Heart left ventricle (tissue), 16 donors: ENCODE measurements at regions not wholly inside any gene's neighbourhood (a gene's known extent, or its start where the extent isn't known, plus 50 kb on each side); places are given as distances from the start of the nearest gene placed in this dataset.

Experiments used
- ATAC-seq, 4 donors: fragments of 200-7000 bp; cut with Tn5 transposase; one replicate each; pipeline ENCODE4 v1.9.1; 2020 to 2022; ENCODE audit warnings: moderate library complexity in 4 of 4, mild to moderate bottlenecking in 3 of 4, moderate number of reproducible peaks in 1 of 4
- DNase-seq, 5 donors: peaks; one replicate each; pipeline ENCODE4 v3.0.0-alpha.2; 2020
- H3K27ac ChIP-seq, 12 donors: fragments of 200-600 bp; sonication (generic) in 4 of 12; one replicate each; pipeline versions ENCODE4 v1.5.0 to v1.8.0; 2016 to 2022; ENCODE audit warnings: mild to moderate bottlenecking in 2 of 12
- H3K27me3 ChIP-seq, 9 donors: fragments of 200-600 bp; sonication (generic) in 2 of 9; one replicate each; pipeline versions ENCODE4 v1.5.1 to v1.8.0; 2016 to 2022; ENCODE audit warnings: mild to moderate bottlenecking in 3 of 9
- H3K36me3 ChIP-seq, 9 donors: fragments of 200-600 bp; sonication (generic) in 2 of 9; one replicate each; pipeline versions ENCODE4 v1.5.0 to v1.8.0; 2018 to 2022; ENCODE audit warnings: mild to moderate bottlenecking in 2 of 9
- H3K4me1 ChIP-seq, 12 donors: fragments of 200-600 bp; sonication (generic) in 4 of 12; one replicate each; pipeline versions ENCODE4 v1.5.0 to v1.8.0; 2016 to 2022; ENCODE audit warnings: mild to moderate bottlenecking in 3 of 12
- H3K4me3 ChIP-seq, 12 donors: fragments of 200-600 bp; sonication (generic) in 4 of 12; one replicate each; pipeline versions ENCODE4 v1.5.0 to v1.8.0; 2017 to 2022; ENCODE audit warnings: mild to moderate bottlenecking in 9 of 12, moderate library complexity in 4 of 12
- H3K9me3 ChIP-seq, 12 donors: fragments of 200-600 bp; sonication (generic) in 4 of 12; one replicate each; pipeline versions ENCODE4 v1.5.0 to v1.8.0; 2016 to 2022; ENCODE audit warnings: mild to moderate bottlenecking in 1 of 12
- CTCF ChIP-seq, 12 donors: fragments of 200-600 bp; sonication (generic) in 4 of 12; IDR thresholded peaks; one replicate each; pipeline versions ENCODE4 v1.5.0 to v1.8.0; 2018 to 2022; ENCODE audit warnings: antibody characterized with exemption in 12 of 12, mild to moderate bottlenecking in 5 of 12
- POLR2A ChIP-seq, 2 donors: fragments of 450-650 bp; IDR thresholded peaks; one replicate each; pipeline ENCODE4 v1.6.1; 2017; ENCODE audit warnings: antibody characterized with exemption in 2 of 2, mild to moderate bottlenecking in 2 of 2, moderate library complexity in 2 of 2
- WGBS, 4 donors: extraction: QIAGEN DNeasy Blood & Tissue Kit in 2 of 4; methylation state at CpG; one replicate each; pipeline versions ENCODE4 v1.1.5 to v1.1.7; 2013 to 2018; 5-methylcytosine and 5-hydroxymethylcytosine counted together
- intact Hi-C, 10 donors: fragments of 100-400 bp; cut with DNase I; formaldehyde crosslinking; loops; one replicate each; pipeline versions ENCODE4 v1.11.1 to v1.14.2; 2022
- donor health status: ischemic (EF 13 %, LVEDD 7.1; RV severe dilation, severe dysfunction).
- donor health status: healthy with polysubstance abuse.
- donor health status: DM: no; HTN: yes; CAD: no.
- donor health status: DM: no; HTN: no; CAD: no.
- donor health status: ischemic (EF 25% LVEDD 6.9; RV normal size, moderate dysfunction).
- donor health status: ischemic (EF 25% LVEDD 5.7; RV mildly dilated, moderate dysfunction).
- donor health status: healthy.
- donor health status: DM: yes; HTN: yes; CAD: no.
- donor health status: ischemic (EF 35%, LVEDD 5.7; RV mildly dilated, moderate dysfunction).
- donor health status: nonischemic (EF 11% LVEDD 7.7; RV severe dilation, severe dysfunction).
- donor health status: DM: yes; HTN: yes; CAD: no.
- donor health status: PGD.
- donor health status: ischemic (EF 29% LVEDD 5.4; RV normal size, mild dysfunction).
- donor health status: nonischemic (EF 23%, LVEDD 6.1; RV moderate dilation, normal function).

DNA sequence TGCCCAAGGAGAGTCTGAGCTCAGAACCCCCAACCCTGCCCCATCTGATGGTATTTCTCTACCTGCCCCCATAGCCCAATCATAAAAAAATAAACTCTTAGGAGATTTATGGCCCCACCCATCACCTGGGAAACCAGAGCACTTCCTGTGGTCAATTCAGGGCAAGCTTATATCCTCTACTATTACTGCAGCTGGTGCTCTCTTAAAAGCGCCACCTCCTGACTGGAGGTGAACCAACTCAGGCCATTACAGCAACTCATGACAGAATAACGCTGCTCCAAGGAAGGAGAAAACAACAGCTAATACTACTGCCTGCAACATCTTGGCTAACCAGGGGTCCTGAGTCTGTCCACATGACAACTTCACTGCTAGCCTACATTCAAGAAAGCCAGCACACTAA, 195.7 kb downstream of the MTCL1 start:
- H3K36me3 ChIP-seq = no peaks in the 10 kb centered on the region
- intact Hi-C loops = no loop called here
- no peaks in the 10 kb centered on the region for H3K4me1 ChIP-seq
- TF ChIP-seq POLR2A (IDR thresholded peaks at IDR 0.05) = no peak
- no peak for TF ChIP-seq CTCF (IDR thresholded peaks at IDR 0.05)
- no peaks in the 10 kb centered on the region for H3K27me3 ChIP-seq
- H3K4me3 ChIP-seq = no peak overlapping the region
- peaks cover 0 to 26% (median 0%) of the 10 kb centered on the region in 12 donors for H3K9me3 ChIP-seq
- H3K27ac ChIP-seq = no peak overlapping the region
- 72 to 97% (median 92%) methylated on average over 2 of the region's 2 CpGs for WGBS, 4 donors
- ATAC-seq (no peak), DNase-seq (no peak)

GRCh38 chr18:8904316-8904715, 198.2 kb upstream of the NDUFV2 start:
- ATAC-seq = no peak
- no peak overlapping the region for H3K4me3 ChIP-seq
- no peak for DNase-seq
- H3K27ac ChIP-seq = no peak overlapping the region
- no peak for TF ChIP-seq CTCF (IDR thresholded peaks at IDR 0.05)
- TF ChIP-seq POLR2A (IDR thresholded peaks at IDR 0.05) = no peak
- H3K9me3 ChIP-seq = peaks cover 0 to 21% (median 0%) of the 10 kb centered on the region in 12 donors
- no peaks in the 10 kb centered on the region for H3K36me3 ChIP-seq
- no peaks in the 10 kb centered on the region for H3K27me3 ChIP-seq
- no peaks in the 10 kb centered on the region for H3K4me1 ChIP-seq
- intact Hi-C loops = no loop called here

- Histone ChIP-seq H3K4me3 (no peak overlapping the region), H3K4me1 (no peaks in the 10 kb centered on the region), H3K9me3 (peaks cover 0 to 6% (median 0%) of the 10 kb centered on the region in 12 donors), H3K27me3 (no peaks in the 10 kb centered on the region), H3K36me3 (no peaks in the 10 kb centered on the region), H3K27ac (no peak overlapping the region)
- TF ChIP-seq POLR2A (IDR thresholded peaks at IDR 0.05) (no peak), CTCF (IDR thresholded peaks at IDR 0.05) (no peak)
- whole genome bisulfite sequencing, 4 donors = 77 to 86% (median 81%) methylated on average over 2 of the region's 2 CpGs
- ATAC-seq = no peak
- intact Hi-C loops = no loop called here
- no peak for DNase-seq
These were observed 193.5 kb upstream of the NDUFV2 start for GRCh38 chr18:8908792-8909510.

DNA sequence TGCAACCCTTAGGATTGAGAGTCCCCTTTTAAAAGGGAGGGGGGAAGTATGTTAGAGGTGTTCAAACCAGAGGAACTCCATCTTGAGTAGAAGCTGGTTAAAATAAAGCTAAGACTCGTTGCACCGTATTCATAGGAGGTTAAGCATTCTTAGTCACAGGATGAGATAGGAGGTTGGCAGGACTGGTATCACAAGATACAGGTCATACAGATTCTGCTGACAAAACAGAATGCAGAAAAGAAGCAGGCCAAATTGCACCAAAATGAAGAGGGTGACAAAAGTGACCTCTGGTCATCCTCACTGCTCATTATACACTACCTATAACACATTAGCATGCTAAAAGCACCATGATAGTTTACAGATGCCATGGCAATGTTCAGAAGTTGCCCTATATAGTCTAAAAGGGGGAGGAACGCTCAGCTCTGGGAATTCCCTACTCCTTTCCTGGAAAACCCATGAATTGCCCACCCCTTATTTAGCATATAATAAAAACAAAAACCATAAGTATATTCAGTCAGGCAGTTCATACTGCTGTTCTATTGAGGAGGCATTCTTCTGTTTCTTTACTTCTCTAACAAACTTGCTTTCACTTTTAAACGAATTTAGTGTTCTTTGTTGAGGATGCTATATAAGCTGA, 192.2 kb upstream of the NDUFV2 start:
- WGBS, 4 donors = 78 to 86% (median 82%) methylated on average over 4 of the region's 4 CpGs
- ATAC-seq (no peak), DNase-seq (no peak)
- Histone ChIP-seq H3K4me3 (no peak overlapping the region), H3K4me1 (no peaks in the 10 kb centered on the region), H3K9me3 (peaks cover 0 to 4% (median 0%) of the 10 kb centered on the region in 12 donors), H3K27me3 (no peaks in the 10 kb centered on the region), H3K36me3 (no peaks in the 10 kb centered on the region), H3K27ac (no peak overlapping the region)
- intact Hi-C loops = no loop called here
- no peak for TF ChIP-seq CTCF (IDR thresholded peaks at IDR 0.05)
- TF ChIP-seq POLR2A (IDR thresholded peaks at IDR 0.05) = no peak
